ENCODE measurements at regions not wholly inside any gene's neighbourhood (a gene's known extent, or its start where the extent isn't known, plus 50 kb on each side); places are given as distances from the start of the nearest gene placed in this dataset.
"Not testable (repeated sequence)": the region's sequence is repeated elsewhere in the genome, so short reads cannot be mapped to it uniquely, and the experiment has no call there.

- DNase-seq (ENCODE audit: low spot score) = no peak
Measured at GRCh38 chr16:65767125-65767524, 599.4 kb upstream of the CDH5 start.

- DNase-seq (ENCODE audit: low spot score) = no peak
Measured at GRCh38 chr16:65763640-65764305, 602.7 kb upstream of the CDH5 start.

GRCh38 chr16:65760874-65761273, 605.6 kb upstream of the CDH5 start:
- DNase-seq (ENCODE audit: low spot score) = no peak

GRCh38 chr16:65758620-65759019, 607.9 kb upstream of the CDH5 start:
- no peak for DNase-seq (ENCODE audit: low spot score)

- no peak for DNase-seq (ENCODE audit: low spot score)
Measured at GRCh38 chr16:65757064-65757463, 609.4 kb upstream of the CDH5 start.

- no peak for DNase-seq (ENCODE audit: low spot score)
Measured at GRCh38 chr16:65756163-65756562, 610.3 kb upstream of the CDH5 start.

GRCh38 chr16:65754820-65755691, 611.4 kb upstream of the CDH5 start:
- DNase-seq (ENCODE audit: low spot score) = no peak

GRCh38 chr16:65752522-65752844, 614.0 kb upstream of the CDH5 start:
- no peak for DNase-seq (ENCODE audit: low spot score)

- no peak for DNase-seq (ENCODE audit: low spot score)
Measured at GRCh38 chr16:65751622-65752521, 614.6 kb upstream of the CDH5 start.

- no peak for DNase-seq (ENCODE audit: low spot score)
Measured at GRCh38 chr16:65749506-65749905, 617.0 kb upstream of the CDH5 start.

- DNase-seq (ENCODE audit: low spot score) = no peak
Measured at GRCh38 chr16:65746941-65747340, 619.5 kb upstream of the CDH5 start.

GRCh38 chr16:65745201-65745708, 621.2 kb upstream of the CDH5 start:
- DNase-seq (ENCODE audit: low spot score) = no peak

GRCh38 chr16:65744401-65744800, 622.1 kb upstream of the CDH5 start:
- DNase-seq (ENCODE audit: low spot score) = no peak

- DNase-seq (ENCODE audit: low spot score) = no peak
Measured at GRCh38 chr16:65743558-65743957, 621.7 kb upstream of the CDH11 start.

- DNase-seq (ENCODE audit: low spot score) = no peak
Measured at GRCh38 chr16:65740711-65741110, 618.8 kb upstream of the CDH11 start.

GRCh38 chr16:65739518-65739917, 617.7 kb upstream of the CDH11 start:
- peak; percentile 11 for DNase-seq (ENCODE audit: low spot score)

GRCh38 chr16:65737831-65738230, 616.0 kb upstream of the CDH11 start:
- DNase-seq (ENCODE audit: low spot score) = no peak

- DNase-seq (ENCODE audit: low spot score) = not testable (repeated sequence)
Measured at GRCh38 chr16:65735615-65736014, 613.8 kb upstream of the CDH11 start.

GRCh38 chr16:65733721-65734120, 611.9 kb upstream of the CDH11 start:
- DNase-seq (ENCODE audit: low spot score) = no peak

GRCh38 chr16:65731833-65732232, 610.0 kb upstream of the CDH11 start:
- no peak for DNase-seq (ENCODE audit: low spot score)

- DNase-seq (ENCODE audit: low spot score) = no peak
Measured at GRCh38 chr16:65728652-65729051, 606.8 kb upstream of the CDH11 start.

- no peak for DNase-seq (ENCODE audit: low spot score)
Measured at GRCh38 chr16:65728167-65728566, 606.3 kb upstream of the CDH11 start.
